Kidney (tissue), 13 donors: ENCODE measurements at regions not wholly inside any gene's neighbourhood (a gene's known extent, or its start where the extent isn't known, plus 50 kb on each side); places are given as distances from the start of the nearest gene placed in this dataset.
A peak's percentile ranks its signal among the peaks of the same experiment; 100 is the strongest.

Source experiments
- DNase-seq, 5 donors: peaks; one replicate each; pipeline ENCODE4 v3.0.0-alpha.2; 2013 to 2020
- FAIRE-seq: peaks from 2 replicates; lab custom pipeline; 2012; peaks lifted over from hg19 to GRCh38; lab: Jason Lieb, UNC
- H3K27ac ChIP-seq, 2 donors: one replicate each; pipeline ENCODE4 v1.7.0; 2013; ENCODE audit warnings: low read depth in 2 of 2, low read length in 2 of 2, inconsistent platforms in 1 of 2
- H3K27me3 ChIP-seq: one replicate; pipeline ENCODE4 v1.7.1; 2013; ENCODE audit warnings: low read length, inconsistent platforms; ENCODE audit not compliant: control insufficient read depth, insufficient read depth
- H3K36me3 ChIP-seq, 3 donors: one replicate each; pipeline versions ENCODE4 v1.7.0 to v1.7.1; 2013; ENCODE audit warnings: low read length in 3 of 3, control low read depth in 1 of 3, inconsistent platforms in 1 of 3; ENCODE audit not compliant: insufficient read depth in 3 of 3, control insufficient read depth in 2 of 3
- H3K4me1 ChIP-seq, 3 donors: one replicate each; pipeline versions ENCODE4 v1.7.0 to v1.7.1; 2013; ENCODE audit warnings: low read length in 3 of 3, inconsistent platforms in 1 of 3, low read depth in 1 of 3; ENCODE audit not compliant: control insufficient read depth in 2 of 3, insufficient read depth in 2 of 3
- H3K4me3 ChIP-seq, 3 donors: one replicate each; pipeline versions ENCODE4 v1.7.0 to v1.8.1; 2013; ENCODE audit warnings: low read length in 3 of 3, control low read depth in 1 of 3, inconsistent platforms in 1 of 3
- H3K9ac ChIP-seq, 3 donors: one replicate each; pipeline versions ENCODE4 v1.7.0 to v1.7.1; 2013; ENCODE audit warnings: low read length in 3 of 3, control low read depth in 1 of 3, inconsistent platforms in 1 of 3
- H3K9me3 ChIP-seq, 3 donors: one replicate each; pipeline versions ENCODE4 v1.7.0 to v1.7.1; 2013; ENCODE audit warnings: low read length in 3 of 3, control low read depth in 1 of 3, inconsistent platforms in 1 of 3; ENCODE audit not compliant: control insufficient read depth in 2 of 3, insufficient read depth in 1 of 3
- CTCF ChIP-seq: IDR thresholded peaks from 3 replicates; pipeline ENCODE4 v1.5.1; 2012; ENCODE audit warnings: mild to moderate bottlenecking, moderate library complexity, borderline replicate concordance; ENCODE audit not compliant: insufficient read depth; ENCODE audit errors: extremely low read depth
- intact Hi-C: fragments of 100-400 bp; cut with DNase I; formaldehyde crosslinking; loops from one replicate; pipeline ENCODE4 v1.11.1; 2022
- donor health status: control.
- donor health status: control.
- donor health status: control.
- donor health status: control.
- donor health status: control.
- donor health status: DM: yes; HTN: yes; CAD: no.
- donor health status: Normal renal cell carcinoma (clear cell type).

GRCh38 chr9:80964374-80964773, 725.0 kb downstream of the TLE1 start:
- Histone ChIP-seq H3K36me3 (no peaks in the 10 kb centered on the region), H3K9me3 (no peaks in the 10 kb centered on the region), H3K27me3 (no peaks in the 10 kb centered on the region), H3K4me3 (no peak overlapping the region), H3K27ac (no peak overlapping the region), H3K9ac (no peak overlapping the region), H3K4me1 (no peaks in the 10 kb centered on the region)
- FAIRE-seq (no peak), DNase-seq (peak in 2 of 5 donors; percentile 49 to 59)
- intact Hi-C loops, result no loop called here
- TF ChIP-seq CTCF, result no peak

- intact Hi-C loops, result no loop called here
- H3K27ac ChIP-seq, result no peak overlapping the region
- H3K9me3 ChIP-seq, result no peaks in the 10 kb centered on the region
- no peak for TF ChIP-seq CTCF
- no peaks in the 10 kb centered on the region for H3K4me1 ChIP-seq
- FAIRE-seq (no peak), DNase-seq (no peak)
- no peak overlapping the region for H3K4me3 ChIP-seq
- no peaks in the 10 kb centered on the region for H3K36me3 ChIP-seq
- H3K9ac ChIP-seq, result no peak overlapping the region
- no peaks in the 10 kb centered on the region for H3K27me3 ChIP-seq
Observed at GRCh38 chr9:80957801-80958200, 731.5 kb downstream of the TLE1 start.

GRCh38 chr9:80954521-80954920, 734.8 kb downstream of the TLE1 start:
- H3K9me3 ChIP-seq, result no peaks in the 10 kb centered on the region
- H3K27ac ChIP-seq, result no peak overlapping the region
- no peak overlapping the region for H3K9ac ChIP-seq
- H3K4me3 ChIP-seq, result no peak overlapping the region
- FAIRE-seq (no peak), DNase-seq (peak in 2 of 5 donors; percentile 11 to 37)
- no peaks in the 10 kb centered on the region for H3K36me3 ChIP-seq
- TF ChIP-seq CTCF, result no peak
- H3K27me3 ChIP-seq, result no peaks in the 10 kb centered on the region
- H3K4me1 ChIP-seq, result no peaks in the 10 kb centered on the region
- intact Hi-C loops, result no loop called here

- no peak for FAIRE-seq
- no peak for TF ChIP-seq CTCF
- intact Hi-C loops, result no loop called here
- H3K27me3 ChIP-seq, result no peaks in the 10 kb centered on the region
- no peak for DNase-seq
- no peak overlapping the region for H3K9ac ChIP-seq
- no peak overlapping the region for H3K4me3 ChIP-seq
- no peaks in the 10 kb centered on the region for H3K9me3 ChIP-seq
- no peak overlapping the region for H3K27ac ChIP-seq
- H3K36me3 ChIP-seq, result no peaks in the 10 kb centered on the region
- H3K4me1 ChIP-seq, result no peaks in the 10 kb centered on the region
Observed at GRCh38 chr9:80952363-80952922, 736.9 kb downstream of the TLE1 start.
